HUES64 (cell line): ENCODE measurements at regions not wholly inside any gene's neighbourhood (a gene's known extent, or its start where the extent isn't known, plus 50 kb on each side); places are given as distances from the start of the nearest gene placed in this dataset.

Experiments used
- H3K27ac ChIP-seq: 2 replicates; pipeline ENCODE4 v1.7.0; 2013; ENCODE audit warnings: low read depth, low read length, inconsistent platforms
- H3K27me3 ChIP-seq: 2 replicates; pipeline ENCODE4 v1.6.1; 2013; ENCODE audit warnings: mild to moderate bottlenecking, low read length; ENCODE audit not compliant: insufficient read depth
- H3K36me3 ChIP-seq: 2 replicates; pipeline ENCODE4 v1.6.1; 2013; ENCODE audit warnings: mild to moderate bottlenecking, low read length; ENCODE audit not compliant: insufficient read depth
- H3K4me1 ChIP-seq: 2 replicates; pipeline ENCODE4 v1.6.1; 2013; ENCODE audit warnings: mild to moderate bottlenecking, low read length, moderate library complexity; ENCODE audit not compliant: insufficient read depth
- H3K4me3 ChIP-seq: 2 replicates; pipeline ENCODE4 v1.5.1; 2013; ENCODE audit warnings: mild to moderate bottlenecking, low read length, moderate library complexity
- H3K9ac ChIP-seq: 2 replicates; pipeline ENCODE4 v1.6.1; 2013; ENCODE audit warnings: mild to moderate bottlenecking, low read depth, low read length
- H3K9me3 ChIP-seq: 2 replicates; pipeline ENCODE4 v1.6.1; 2013; ENCODE audit warnings: low read depth, low read length; ENCODE audit not compliant: insufficient read depth
- WGBS: fragments of 150-250, 120-280 bp; methylation state at CpG from one replicate; pipeline ENCODE4 v1.1.7; 2013; ENCODE audit warnings: missing lambda C conversion rate; 5-methylcytosine and 5-hydroxymethylcytosine counted together

DNA sequence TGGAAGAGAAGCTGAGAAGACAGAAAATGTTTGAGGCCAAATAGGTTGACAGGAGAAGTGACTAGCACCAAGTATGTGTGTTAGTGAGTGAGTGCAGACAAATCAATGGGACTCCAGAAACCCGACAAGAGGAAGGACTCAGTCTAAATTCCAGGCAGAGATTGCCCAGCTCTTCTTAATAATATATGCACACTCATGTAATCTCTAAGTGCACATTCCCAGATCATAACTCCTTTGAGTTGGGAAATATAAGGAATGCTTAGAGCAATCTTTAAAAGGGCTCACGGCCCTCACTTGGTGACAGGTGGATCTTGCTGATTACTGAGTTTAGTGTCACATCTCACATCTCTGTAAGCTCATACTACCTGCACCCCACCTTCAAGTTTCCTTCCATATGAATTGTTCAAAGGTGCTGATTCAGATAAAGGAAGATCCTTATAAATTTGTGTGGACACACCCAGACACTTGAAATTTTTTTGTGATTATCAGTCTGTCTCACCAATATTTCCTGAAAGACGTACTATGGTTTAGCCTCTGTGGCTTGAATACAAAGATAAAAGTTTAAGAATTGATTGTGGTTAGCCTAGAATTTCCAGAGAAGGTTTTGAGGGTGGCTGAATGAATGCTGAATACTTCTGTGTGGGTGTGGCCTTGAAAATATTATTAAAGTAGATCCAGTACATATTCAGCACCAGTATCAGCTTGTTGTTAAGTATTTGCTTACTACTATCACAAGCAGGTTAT lies 205.1 kb upstream of the UGT8 start:
- H3K27ac ChIP-seq: no peak overlapping the region
- no peak overlapping the region for H3K9ac ChIP-seq
- H3K4me1 ChIP-seq: no peaks in the 10 kb centered on the region
- H3K36me3 ChIP-seq: no peaks in the 10 kb centered on the region
- 92% methylated on average over 3 of the region's 3 CpGs for WGBS
- no peak overlapping the region for H3K4me3 ChIP-seq
- H3K27me3 ChIP-seq: no peaks in the 10 kb centered on the region
- H3K9me3 ChIP-seq: no peaks in the 10 kb centered on the region

- no peak overlapping the region for H3K27ac ChIP-seq
- no peaks in the 10 kb centered on the region for H3K27me3 ChIP-seq
- WGBS: 97% methylated on average over 2 of the region's 2 CpGs
- no peaks in the 10 kb centered on the region for H3K36me3 ChIP-seq
- peaks cover 11% of the 10 kb centered on the region for H3K4me1 ChIP-seq
- no peak overlapping the region for H3K9ac ChIP-seq
- no peak overlapping the region for H3K4me3 ChIP-seq
- H3K9me3 ChIP-seq: no peaks in the 10 kb centered on the region
These were observed 201.8 kb upstream of the UGT8 start for GRCh38 chr4:114396808-114397207.

GRCh38 chr4:114398410-114398809 lies 200.2 kb upstream of the UGT8 start:
- Histone ChIP-seq H3K36me3 (no peaks in the 10 kb centered on the region), H3K9ac (no peak overlapping the region), H3K27ac (no peak overlapping the region), H3K4me3 (no peak overlapping the region), H3K9me3 (no peaks in the 10 kb centered on the region), H3K4me1 (peaks cover 11% of the 10 kb centered on the region), H3K27me3 (no peaks in the 10 kb centered on the region)

GRCh38 chr4:114399105-114399504 lies 199.5 kb upstream of the UGT8 start:
- Histone ChIP-seq H3K27me3 (no peaks in the 10 kb centered on the region), H3K4me1 (peaks cover 11% of the 10 kb centered on the region)
- WGBS: 47% methylated on average over 5 of the region's 5 CpGs

GRCh38 chr4:114400531-114400930 lies 198.1 kb upstream of the UGT8 start:
- 100% methylated on average over 1 of the region's 1 CpG for WGBS
- H3K9ac ChIP-seq: no peak overlapping the region
- H3K27ac ChIP-seq: no peak overlapping the region
- H3K9me3 ChIP-seq: no peaks in the 10 kb centered on the region
- H3K27me3 ChIP-seq: no peaks in the 10 kb centered on the region
- no peaks in the 10 kb centered on the region for H3K36me3 ChIP-seq
- H3K4me1 ChIP-seq: peaks cover 11% of the 10 kb centered on the region
- no peak overlapping the region for H3K4me3 ChIP-seq

More at GRCh38 chr4:114399105-114399504, 199.5 kb upstream of the UGT8 start:
- Histone ChIP-seq H3K27ac (no peak overlapping the region), H3K4me3 (no peak overlapping the region), H3K9me3 (no peaks in the 10 kb centered on the region), H3K36me3 (no peaks in the 10 kb centered on the region), H3K9ac (no peak overlapping the region)

DNA sequence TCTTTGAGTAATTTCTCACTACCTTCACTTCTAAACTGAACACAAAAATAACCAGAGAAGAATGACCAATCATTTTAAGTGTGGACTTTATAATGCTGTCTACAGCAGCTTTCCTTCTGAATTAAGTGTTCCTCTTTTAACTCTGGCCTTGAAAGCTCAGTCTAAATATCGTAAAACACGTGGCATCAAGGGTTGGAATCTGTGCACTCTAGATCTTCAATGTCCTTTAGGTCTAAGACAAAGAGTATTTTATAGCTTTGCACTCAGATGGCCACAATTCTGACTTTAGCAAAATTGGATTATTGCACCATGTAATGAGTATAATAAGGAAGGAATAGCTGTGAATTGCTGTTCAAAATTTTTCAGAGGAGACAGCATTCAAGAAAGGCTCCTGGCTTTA lies 197.1 kb upstream of the UGT8 start:
- 98% methylated on average over 2 of the region's 2 CpGs for WGBS
- H3K9ac ChIP-seq: no peak overlapping the region
- no peaks in the 10 kb centered on the region for H3K27me3 ChIP-seq
- peaks cover 11% of the 10 kb centered on the region for H3K4me1 ChIP-seq
- no peaks in the 10 kb centered on the region for H3K9me3 ChIP-seq
- H3K36me3 ChIP-seq: no peaks in the 10 kb centered on the region
- no peak overlapping the region for H3K4me3 ChIP-seq
- H3K27ac ChIP-seq: no peak overlapping the region

DNA sequence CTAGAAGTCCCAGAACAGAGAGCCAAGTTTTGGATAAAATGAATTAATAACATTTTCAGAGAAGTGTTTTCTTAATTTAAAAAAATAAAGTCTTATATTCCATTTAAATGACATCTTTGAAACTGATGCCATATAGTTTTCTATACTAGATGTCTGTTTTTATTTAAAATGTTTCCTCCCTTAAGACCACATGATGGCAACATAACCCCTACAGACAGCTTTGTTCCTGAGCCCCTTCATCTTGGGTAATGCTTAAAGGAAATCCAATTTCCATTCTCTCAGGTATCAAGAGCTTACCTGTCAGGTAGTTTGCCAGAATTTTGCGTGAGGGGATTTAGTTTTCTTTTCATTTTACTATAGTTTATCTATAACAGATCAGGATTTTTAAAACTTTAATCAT lies 181.4 kb upstream of the UGT8 start:
- no peaks in the 10 kb centered on the region for H3K27me3 ChIP-seq
- H3K27ac ChIP-seq: no peak overlapping the region
- no peak overlapping the region for H3K9ac ChIP-seq
- H3K4me3 ChIP-seq: no peak overlapping the region
- no peaks in the 10 kb centered on the region for H3K4me1 ChIP-seq
- no CpG with 5 or more reads among the region's 1 CpG for WGBS
- H3K9me3 ChIP-seq: no peaks in the 10 kb centered on the region
- no peaks in the 10 kb centered on the region for H3K36me3 ChIP-seq

DNA sequence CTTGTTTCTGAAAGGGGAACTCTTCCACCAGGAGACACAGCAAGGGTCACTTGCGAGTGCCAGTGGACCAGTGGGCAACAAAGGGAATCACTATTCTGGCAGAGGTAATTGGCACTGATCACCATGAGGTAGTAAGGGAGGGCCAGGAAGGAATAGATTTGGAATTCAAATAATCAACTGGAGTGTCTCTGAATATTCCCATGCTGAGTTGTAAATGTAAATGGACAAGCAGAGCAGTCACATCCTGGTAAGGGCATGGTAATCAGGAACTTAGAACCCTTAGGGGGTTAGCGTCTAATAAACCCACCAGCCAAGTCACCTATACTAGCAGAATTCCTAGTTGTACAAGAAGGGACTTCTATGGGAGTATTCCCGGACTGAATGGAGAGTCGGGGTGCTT lies 178.5 kb upstream of the UGT8 start:
- Histone ChIP-seq H3K9ac (no peak overlapping the region), H3K4me1 (no peaks in the 10 kb centered on the region), H3K27ac (no peak overlapping the region), H3K36me3 (no peaks in the 10 kb centered on the region), H3K9me3 (no peaks in the 10 kb centered on the region), H3K4me3 (no peak overlapping the region), H3K27me3 (no peaks in the 10 kb centered on the region)
- WGBS: 60% methylated on average over 3 of the region's 4 CpGs

DNA sequence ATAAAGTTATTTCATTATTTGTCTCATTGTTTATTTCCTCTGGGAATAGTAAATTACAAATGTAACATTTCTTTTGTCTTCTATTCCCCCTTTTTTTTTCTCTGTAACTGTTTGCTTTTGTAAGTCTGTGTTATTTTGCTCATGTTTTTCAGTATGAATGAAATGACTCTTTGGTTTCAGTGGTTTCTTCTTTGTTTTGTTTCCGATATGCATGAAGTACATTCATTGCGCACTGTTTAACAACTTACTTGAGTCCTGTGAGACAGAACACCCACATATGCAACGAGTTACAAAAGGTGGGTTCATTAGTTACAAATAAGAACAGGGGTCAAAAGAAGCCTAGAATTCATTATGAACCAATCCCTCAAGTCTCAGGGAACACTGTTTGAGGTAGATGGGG lies 175.0 kb upstream of the UGT8 start:
- no peaks in the 10 kb centered on the region for H3K36me3 ChIP-seq

DNA sequence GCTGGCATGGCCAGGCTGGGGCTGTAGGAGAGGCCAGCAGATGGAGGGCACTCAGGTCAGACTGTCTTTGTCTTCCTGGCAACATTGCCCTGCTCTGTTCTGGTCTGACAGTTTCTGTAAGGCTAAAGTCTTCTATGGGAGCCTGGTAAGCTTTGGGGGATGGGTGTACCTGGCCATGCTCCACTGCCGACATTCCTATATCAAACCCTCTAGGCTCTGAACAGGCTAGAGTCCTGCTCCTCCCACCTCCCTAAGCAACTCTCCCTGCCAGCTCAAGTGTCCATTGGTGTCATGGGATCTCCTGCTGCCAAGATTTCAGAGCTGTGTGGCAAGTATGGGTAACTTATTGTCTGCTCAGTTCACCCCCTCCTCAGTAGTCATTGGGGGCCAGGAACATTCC lies 163.5 kb upstream of the UGT8 start:
- Histone ChIP-seq H3K27ac (no peak overlapping the region), H3K4me3 (no peak overlapping the region), H3K36me3 (no peaks in the 10 kb centered on the region), H3K27me3 (no peaks in the 10 kb centered on the region), H3K9me3 (no peaks in the 10 kb centered on the region), H3K4me1 (no peaks in the 10 kb centered on the region), H3K9ac (no peak overlapping the region)
- 100% methylated on average over 1 of the region's 1 CpG for WGBS

More for the DNA sequence above, 175.0 kb upstream of the UGT8 start:
- WGBS: 100% methylated on average over 3 of the region's 3 CpGs
- no peak overlapping the region for H3K27ac ChIP-seq
- no peaks in the 10 kb centered on the region for H3K9me3 ChIP-seq
- no peak overlapping the region for H3K4me3 ChIP-seq
- no peaks in the 10 kb centered on the region for H3K27me3 ChIP-seq
- H3K4me1 ChIP-seq: no peaks in the 10 kb centered on the region
- no peak overlapping the region for H3K9ac ChIP-seq

- Histone ChIP-seq H3K27ac (no peak overlapping the region), H3K4me3 (no peak overlapping the region), H3K9ac (no peak overlapping the region), H3K4me1 (peaks cover 7% of the 10 kb centered on the region; the same call in 1 of the 2 replicates), H3K36me3 (no peaks in the 10 kb centered on the region), H3K27me3 (no peaks in the 10 kb centered on the region), H3K9me3 (no peaks in the 10 kb centered on the region)
- 88% methylated on average over 3 of the region's 3 CpGs for WGBS
These were observed 155.8 kb upstream of the UGT8 start for GRCh38 chr4:114442856-114443255.

DNA sequence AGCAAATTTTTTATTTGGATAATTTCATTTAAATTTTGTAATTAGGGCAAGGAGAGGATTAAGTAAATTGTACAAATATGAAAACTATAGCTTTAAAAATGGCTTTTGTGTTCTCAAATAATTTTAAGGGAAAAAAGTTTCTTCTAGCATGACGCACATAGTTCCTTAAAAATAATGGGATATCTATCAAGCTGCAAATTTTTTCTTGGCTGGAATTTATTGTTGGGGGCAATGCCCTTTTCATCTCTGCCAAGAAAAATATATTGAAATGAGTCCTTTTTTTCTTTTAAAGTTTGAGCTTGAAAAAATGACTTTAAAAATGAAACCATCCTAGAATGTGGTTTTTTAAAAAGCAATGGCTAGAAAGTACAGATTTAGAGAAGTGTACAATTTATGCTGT lies 154.4 kb upstream of the UGT8 start:
- H3K4me1 ChIP-seq: peaks cover 7% of the 10 kb centered on the region; the same call in 1 of the 2 replicates
- 91% methylated on average over 1 of the region's 1 CpG for WGBS
- H3K27ac ChIP-seq: no peak overlapping the region
- no peaks in the 10 kb centered on the region for H3K36me3 ChIP-seq
- H3K9ac ChIP-seq: no peak overlapping the region
- no peak overlapping the region for H3K4me3 ChIP-seq
- H3K27me3 ChIP-seq: no peaks in the 10 kb centered on the region
- no peaks in the 10 kb centered on the region for H3K9me3 ChIP-seq
